Eye (tissue), 1 donor: ENCODE measurements at regions not wholly inside any gene's neighbourhood (a gene's known extent, or its start where the extent isn't known, plus 50 kb on each side); places are given as distances from the start of the nearest gene placed in this dataset.

Source experiments
- DNase-seq: peaks from one replicate; pipeline ENCODE4 v3.0.0-alpha.2; 2015

DNA sequence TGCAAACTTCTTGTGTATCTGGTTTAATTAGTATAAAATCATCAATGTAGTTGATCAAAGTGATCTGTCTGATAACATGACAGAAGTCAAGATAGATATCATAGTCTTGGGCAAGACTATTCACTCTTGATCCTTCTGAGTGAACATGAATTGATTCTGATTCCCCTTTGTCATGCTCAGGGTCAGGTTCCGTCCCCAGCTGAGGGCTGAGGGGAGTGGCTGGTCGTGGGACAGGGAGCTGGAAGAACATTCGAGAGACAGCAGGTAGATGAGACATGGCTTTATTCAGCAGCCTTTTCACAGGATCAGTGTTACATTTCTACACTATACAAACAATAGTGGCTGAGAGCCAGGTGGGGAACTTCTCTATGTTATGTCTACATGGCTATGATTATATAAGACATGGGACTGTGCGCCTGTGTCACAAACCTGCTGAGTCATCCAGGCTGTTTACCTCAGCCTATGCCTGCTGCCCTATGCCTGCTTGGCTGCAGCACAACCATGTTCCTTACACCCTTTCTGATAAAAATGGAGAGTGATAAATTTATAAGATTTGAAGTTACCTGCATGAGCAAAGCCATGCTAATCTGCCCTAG lies 586.9 kb upstream of the NR3C2 start:
- no peak for DNase-seq

DNA sequence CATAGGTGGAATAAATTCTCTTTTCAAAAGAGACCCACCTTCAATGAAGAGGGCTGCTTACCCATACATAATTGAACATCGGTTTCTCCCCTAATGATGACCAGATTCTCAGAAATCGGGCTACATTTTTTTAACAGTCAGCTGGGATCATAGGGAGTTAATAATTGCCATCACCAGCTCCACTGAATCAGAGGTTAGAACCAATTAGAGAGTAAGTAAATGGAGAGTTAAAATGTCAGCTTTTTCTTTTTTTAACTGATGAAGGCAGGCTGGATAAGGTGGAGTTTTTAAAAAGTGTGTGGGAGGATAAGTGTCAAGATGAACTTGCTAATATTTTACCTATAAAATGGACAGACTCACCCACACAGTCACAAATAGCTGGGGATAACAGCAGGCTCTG lies 584.5 kb upstream of the NR3C2 start:
- no peak for DNase-seq

DNA sequence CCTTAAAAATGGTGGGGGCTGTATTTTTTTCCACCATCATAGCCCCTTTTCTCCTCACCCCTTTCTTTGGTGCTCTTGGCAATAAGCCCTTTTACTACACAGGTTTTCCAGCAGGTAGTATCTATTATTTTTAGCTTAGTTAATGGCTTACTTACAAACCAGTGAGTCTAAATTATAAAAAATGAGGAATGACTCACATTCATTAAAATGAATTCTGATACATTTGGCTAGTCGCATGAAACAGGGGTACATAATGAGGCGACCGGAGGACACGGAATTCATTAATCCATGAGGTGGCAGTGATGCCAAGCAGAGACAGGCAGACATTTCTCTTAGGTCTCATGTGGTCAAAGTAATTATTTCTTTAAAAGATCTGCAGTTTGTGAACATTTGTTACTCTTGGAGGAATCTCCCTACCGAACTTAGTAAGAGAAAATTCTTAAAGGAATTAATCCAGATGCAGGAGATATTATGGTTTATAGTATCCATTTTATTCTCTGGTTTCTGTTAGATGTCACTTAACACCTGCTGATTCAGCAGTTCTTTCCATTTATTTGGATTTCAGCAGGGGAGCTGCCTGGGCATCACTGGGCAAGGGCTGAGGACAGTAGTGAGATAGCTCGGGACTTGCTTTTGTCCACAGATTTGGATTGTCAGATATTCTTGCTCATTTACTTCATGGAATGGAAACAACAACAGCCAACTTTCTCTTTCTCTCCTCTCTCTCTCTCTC lies 575.0 kb upstream of the NR3C2 start:
- no peak for DNase-seq

DNA sequence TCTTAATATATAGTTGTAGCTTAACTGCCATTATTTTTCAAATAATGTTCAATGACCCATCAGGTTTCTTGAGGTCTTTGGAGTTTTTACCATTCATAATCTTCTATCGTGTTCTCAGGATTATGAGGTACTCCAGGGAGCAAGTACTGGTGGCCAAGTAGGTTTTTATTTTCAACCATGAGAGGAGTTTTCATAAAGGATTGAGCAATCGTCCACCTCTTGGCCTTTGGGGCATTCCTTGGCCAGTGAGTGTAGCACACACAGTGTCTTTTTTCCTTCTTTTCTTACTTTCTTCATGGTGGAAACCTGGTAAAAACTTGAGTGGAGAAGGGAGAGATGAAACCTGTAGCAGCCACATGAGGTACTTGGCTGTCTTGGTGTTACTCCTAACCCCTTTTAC lies 567.0 kb upstream of the NR3C2 start:
- peak; percentile 23 for DNase-seq

DNA sequence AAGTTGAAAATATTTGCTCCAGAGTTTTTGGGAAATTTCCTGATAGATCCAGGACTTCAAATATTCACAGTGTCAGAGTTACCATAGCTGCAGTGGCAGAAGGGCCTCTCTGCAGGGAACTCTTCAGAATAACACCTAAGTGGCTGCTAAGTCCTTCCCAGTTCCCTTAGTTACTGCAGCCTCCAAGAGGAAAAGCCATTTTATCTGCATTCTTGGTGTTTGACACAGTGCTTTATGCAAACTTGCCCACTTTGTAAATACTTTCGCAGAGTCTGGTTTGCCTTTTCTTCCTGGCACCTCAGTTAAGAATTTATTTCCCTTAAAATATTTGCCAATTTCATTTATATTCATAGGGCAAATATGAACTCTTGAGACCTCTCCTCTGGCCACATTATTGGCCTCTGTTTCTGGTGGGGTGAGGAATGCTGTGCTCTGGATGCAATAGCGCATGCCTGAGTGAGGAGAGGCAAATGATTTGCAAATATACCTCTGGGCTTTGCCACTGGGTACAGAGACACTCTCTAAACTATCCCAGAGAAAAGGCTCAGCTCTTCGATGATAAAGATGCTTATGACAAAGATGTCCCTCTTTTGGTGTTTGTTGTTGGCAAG lies 566.3 kb upstream of the NR3C2 start:
- DNase-seq, result no peak

DNA sequence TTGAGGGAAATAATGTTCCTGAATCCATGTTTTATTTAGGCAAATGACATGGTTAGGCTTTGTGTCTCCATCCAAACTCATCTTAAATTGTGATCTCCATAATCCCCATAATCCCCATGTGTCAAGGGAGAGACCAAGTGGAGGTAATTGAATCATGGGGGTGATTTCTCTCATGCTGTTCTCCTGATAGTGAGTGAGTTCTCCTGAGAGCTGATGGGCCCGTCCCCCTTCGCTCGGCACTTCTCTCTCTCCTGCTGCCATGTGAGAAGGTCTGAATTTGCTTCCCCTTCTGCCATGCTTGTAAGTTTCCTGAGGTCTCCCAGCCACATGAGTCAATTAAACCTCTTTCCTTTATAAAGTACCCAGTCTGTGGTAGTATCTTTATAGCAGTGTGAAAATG lies 563.0 kb upstream of the NR3C2 start:
- DNase-seq, result peak; percentile 13

DNA sequence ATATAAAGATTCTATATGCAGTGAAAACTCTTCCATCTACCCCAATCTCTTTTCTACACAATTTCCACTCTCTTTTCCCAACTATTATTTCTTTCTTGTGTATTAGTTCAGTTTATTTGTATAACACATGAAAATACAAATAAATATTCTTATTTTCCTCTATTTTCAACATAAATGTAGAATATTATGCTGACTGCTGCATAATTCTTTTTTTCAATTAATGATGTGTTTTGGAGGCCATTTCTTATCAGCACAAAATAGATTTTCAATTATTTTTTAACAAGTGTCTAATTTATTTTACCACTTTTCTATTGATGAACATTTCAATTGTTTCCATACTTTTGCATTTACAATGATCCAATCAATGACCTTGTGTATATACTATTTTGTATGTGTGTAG lies 557.7 kb upstream of the NR3C2 start:
- no peak for DNase-seq

DNA sequence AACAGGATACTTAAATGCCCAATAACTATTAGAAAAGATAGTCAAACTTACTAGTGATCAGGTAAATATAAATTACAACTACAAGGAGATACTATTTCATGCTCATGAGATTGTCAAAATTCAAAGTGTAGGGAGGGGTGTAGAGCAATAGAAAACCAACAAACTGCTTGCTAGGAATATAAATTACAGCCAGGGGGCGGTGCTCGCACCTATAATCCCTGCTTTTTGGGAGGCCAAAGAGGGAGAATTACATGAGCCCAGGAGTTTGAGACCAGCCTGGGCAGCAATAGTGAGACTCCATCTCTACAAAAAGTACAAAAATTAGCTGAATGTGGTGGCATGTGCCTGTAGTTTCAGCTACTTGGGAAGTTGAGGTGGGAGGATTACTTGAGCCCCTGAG lies 556.5 kb upstream of the NR3C2 start:
- DNase-seq, result no peak

DNA sequence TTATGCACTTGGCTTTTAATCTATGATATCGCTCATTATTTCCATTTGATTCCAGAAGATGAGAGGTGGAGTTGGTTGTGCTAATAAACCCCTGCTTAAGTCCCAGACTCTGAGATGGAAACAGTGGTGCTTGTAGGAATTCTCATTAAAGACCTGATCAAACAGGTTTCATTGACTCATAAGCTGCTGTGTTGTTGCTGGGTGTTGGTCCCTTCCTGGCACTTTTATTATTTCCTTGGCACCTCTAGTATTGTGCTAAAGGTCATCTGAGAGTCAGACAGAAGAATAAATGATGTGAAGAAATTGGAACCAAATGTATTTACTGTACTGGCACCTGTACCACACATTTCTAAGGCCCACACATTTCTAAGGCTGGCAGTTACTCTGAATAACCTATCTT lies 544.7 kb upstream of the NR3C2 start:
- DNase-seq, result no peak

DNA sequence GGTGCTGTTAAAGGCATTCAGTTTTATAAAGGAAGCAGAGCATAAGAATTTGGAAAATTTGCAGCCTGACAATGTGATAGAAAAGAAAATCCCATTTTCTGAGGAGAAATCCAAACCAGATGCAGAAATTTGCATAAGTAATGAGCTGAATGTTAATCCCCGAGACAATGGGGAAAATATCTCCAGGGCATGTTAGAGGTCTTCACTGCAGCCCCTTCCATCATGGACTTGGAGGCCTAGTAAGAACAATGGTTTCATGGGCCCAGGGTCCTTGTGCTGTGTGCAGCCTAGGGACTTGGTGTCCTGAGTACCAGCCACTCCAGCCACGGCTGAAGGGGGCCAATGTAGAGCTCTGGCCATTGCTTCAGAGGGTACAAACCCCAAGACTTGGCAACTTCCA lies 542.7 kb upstream of the NR3C2 start:
- no peak for DNase-seq

DNA sequence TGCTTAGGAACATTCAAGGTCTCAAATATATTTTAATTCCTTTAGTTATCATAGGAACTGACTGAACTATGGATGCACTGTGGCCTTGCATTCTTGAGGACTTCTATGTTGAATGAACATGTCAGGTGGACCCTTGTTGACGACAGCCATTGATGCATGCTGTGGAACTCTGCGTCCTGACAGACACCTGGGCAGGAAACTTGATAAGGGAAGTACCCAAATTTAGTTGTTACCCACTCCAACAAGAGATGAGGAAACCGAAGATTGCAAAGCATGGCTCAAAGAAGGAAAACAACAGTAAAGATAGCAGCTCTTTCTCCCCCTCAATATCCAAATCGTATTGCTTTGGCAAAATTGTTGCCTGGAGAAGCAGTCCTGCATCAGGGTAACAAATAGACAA lies 540.0 kb upstream of the NR3C2 start:
- no peak for DNase-seq

DNA sequence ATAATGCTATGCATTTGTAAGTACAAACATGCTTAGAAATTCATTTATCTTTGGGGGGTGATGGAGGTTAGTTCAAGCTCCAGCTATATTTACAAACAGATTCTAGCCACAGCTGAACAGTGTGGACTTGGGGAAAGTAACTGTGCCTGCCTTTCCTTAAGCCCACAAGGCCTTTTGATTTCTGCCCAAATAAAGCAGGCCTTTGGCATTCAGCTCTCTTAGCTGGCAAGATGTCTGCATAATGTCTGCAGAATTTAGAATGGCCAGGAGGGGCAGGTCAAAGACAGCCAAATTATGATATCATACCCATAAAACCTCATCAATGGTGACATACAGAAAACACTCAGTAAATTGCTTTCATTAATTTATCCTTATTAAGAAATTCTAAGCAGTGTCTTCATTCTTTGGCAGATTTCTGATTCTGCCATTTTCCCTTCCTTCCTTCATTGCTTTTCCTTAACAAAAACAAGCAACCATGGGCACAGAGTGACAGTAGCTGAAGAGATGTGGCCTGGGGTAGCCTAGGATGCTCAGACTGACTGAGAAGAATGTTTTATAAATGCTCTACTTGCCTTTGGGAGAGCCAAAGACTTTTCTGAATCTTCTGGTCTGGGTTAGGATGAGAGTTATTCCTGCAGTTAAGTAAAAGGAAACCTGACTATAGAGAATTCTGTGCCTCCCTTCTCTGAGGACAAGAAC lies 538.7 kb upstream of the NR3C2 start:
- peak; percentile 3 for DNase-seq

DNA sequence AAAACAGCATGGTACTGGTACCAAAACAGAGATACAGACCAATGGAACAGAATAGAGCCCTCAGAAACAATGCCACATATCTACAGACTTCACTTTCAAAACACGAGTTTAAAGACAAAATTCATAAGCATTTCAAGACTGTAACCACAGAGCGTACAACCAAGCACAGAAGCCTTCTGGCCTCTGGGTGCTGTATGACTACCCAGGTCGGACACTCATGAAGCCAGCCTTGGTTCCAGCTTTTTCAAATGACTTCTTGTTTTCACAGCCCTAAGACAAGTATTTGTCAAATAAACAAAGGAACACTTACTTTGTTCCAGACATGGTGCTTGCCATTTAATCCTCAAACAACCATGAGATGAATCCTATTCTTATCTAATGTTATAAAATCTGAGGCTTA lies 536.1 kb upstream of the NR3C2 start:
- no peak for DNase-seq

DNA sequence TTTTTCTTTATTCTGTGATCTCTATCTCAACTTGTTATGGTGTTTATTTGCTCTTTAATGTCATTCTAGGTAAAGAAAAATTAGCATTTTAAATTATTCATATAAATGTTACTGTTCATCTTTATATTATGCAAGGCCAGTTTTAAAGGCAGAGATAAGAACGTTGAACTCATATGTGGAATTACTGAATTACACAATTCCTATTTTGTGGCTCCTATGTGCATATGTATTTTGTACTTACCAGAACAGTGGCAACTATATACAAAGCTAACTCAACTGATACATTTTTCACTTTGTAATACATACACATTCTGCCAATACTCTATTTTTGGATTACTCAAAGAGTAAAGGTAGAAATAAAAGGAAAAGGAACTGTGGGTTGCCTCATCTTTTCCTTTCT lies 533.2 kb upstream of the NR3C2 start:
- DNase-seq, result no peak

DNA sequence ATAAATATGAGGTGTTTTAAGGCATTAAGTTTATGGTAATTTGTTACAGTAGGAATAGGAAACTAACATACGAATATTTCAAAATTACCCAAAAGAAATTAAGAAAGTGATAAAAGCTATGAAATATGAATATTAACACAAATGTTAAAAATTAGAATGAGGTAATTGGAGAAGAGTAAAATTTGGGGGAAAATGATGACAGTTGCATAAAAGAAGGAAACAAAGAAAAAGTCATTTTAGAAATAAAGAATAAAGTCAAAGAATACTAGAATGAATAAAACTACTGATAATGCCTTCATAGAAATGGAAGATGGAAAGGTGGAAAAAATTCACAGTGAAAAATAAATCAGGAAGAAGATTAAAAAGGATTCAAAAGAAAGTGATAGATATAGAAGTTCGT lies 522.9 kb upstream of the NR3C2 start:
- DNase-seq, result no peak

DNA sequence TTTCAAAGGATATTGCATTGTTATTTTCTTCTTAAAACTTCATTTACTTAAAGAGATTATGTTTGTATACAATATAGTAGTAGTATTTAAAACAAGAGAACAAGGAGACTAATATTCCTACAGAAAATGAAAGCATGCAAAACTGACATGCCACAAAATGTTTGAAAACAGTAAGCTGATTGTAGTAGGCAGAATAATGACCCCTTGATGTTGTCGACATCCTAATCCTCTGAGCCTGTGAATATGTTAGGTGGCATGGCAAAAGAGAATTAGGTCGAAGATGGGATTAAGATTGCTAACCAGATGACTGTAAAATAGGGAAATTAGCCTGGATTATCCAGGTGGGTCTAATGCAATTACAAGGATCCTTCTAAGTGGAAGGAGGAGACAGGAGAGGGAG lies 522.2 kb upstream of the NR3C2 start:
- no peak for DNase-seq

DNA sequence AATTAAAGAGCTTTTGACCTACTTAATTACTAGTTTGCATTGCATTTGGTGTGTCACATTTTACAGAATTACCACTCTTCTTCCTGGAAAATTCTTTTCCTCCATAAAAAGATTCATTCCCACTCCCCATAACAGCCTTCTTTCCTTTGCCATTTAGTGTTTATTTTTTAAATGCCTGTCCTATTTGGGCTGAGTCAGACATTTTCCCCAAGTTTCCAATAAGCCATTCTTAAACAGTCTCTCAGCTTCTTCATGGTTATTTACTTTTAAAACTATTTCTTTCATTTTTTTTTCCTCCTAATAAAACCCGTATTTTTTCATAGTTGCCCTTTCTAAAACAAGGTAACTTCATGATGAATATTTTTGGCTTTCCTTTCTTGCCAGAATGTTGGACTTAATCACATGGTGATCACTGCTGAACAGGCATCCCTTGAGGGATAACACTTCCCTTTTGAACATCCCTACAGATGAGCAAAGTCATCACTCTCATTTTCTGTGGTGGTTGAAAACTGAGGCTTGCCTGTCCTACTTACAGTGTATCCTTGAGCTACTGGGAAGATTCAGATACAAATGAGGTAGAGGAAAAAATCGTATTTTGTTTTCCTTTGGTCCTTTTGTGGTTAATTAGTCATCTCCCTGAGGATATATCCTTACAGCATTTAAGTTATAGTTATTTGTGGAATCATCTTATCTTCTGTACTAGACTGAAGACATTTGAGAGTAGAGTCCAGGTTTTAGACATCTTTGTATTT lies 520.5 kb upstream of the NR3C2 start:
- no peak for DNase-seq

DNA sequence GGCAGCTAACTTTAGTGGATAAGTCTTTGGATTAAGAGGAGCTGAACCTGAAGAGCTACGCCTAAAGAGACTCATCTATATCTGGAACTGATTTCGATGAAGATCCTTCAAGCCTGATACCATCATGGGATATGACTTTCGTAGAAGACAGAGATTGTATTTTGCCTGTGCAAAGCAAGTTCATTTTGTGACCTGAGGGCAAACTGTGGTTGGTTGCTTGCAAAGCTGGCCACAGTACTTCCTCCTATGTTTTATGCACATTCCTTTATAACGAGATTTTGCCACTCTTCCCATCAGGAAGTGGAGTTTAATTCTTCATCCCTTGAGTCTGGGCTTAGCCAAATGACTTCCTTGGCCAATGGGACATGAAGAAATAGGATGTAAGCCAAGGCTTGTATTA lies 519.3 kb upstream of the NR3C2 start:
- no peak for DNase-seq

DNA sequence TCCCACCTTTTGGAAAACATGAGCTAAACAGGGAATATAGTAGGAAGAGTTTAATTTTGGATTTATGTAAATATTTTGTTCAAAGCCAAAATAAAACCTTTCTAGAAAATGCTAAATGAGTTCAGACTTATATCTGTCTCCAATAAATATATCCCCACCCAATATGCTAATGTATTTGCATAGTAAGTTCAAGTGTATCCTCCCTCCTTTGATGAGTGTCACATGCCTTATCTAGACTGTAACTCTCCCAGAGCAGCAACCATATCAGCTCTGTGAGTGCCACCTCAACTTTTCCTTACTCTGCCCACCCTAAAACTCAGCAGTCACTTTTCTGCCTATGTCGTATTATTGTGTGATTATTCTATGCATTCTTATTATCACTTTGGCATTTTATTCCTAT lies 516.1 kb upstream of the NR3C2 start:
- no peak for DNase-seq

DNA sequence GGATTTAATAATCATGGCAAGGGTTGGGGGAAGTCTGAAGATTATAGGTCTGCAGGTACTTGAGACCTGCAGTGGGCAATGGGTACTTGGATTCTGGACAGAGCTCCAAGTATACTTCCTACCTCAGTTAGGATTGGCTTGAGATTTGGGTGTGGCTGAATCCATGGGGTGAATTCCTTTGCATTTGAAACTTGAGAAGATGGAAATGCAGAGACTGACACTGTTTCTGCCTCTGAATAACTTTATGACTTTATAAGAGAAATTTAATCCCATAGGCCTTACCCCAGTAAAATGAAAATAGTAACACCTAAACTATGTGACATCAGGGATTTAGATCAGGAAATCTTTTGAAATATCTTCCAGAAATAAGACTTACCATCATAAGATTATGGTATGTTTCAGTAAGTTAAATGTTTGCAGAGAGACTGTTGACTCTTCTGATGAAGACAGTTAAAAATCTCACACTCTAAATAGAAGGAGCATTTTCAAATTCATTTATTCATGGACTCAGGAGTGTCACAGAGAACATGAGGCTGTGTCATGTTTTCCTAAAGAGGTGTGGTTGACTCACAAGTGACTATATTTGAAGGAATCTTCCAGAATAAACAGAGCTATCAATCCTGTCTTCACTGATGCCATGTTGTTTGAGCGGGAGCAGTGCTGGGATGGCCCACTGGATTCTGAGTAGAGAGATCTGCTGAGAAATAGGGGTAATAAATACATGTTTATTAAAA lies 513.5 kb upstream of the NR3C2 start:
- DNase-seq, result no peak

DNA sequence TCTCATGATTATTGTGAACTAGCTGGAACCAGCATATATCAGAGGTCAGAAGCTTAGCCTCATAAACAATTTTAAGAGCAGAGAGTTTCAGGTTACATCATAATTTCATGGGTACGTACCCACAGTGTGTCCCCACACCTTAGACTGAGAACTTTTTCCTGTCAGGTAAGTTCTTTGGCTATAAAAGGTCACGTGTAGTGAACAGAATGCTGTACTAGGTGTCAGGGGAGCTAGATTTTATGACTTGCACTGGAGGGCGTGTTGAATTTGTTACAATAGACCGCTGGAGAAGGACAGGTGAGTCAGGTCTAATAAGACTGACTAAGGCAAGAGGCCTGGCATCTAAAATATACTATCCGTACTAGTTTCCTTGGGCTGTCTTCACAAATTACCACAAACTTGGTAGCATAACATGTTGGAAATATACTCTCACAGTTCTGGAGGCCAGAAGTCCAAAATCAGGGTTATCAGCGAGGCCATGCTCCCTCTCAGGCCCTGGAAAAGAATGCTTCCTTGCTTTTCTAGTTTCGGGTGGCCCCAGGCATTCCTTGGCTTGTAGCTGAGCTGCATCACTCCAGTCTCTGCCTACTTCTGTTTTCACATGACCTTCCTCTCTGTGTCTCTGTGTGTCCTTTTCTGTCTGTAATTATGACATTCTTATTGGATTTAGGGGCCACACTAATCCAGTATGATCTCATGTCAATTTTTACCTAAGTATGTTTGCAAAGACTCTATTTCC lies 512.0 kb upstream of the NR3C2 start:
- DNase-seq, result no peak

DNA sequence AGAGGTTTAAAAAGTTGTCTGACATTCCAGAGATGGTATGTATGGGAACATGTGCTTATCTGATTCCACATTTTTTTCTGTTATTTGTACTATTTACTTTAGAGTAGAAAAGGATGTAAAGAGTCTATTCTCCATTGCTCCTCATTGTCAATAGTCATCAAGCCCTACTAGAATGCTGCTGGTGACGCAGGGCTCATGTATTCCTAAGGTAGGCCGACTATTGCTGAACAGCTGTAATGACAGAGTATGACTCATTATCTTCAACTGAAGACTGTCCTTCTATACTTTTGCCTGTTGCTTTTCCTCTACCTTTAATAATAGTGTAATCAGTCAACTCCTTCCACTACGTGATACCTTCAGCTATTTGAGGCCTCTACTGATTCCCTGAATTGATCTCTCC lies 509.1 kb upstream of the NR3C2 start:
- no peak for DNase-seq
